Mesendoderm (in vitro differentiated cells): ENCODE measurements at regions not wholly inside any gene's neighbourhood (a gene's known extent, or its start where the extent isn't known, plus 50 kb on each side); places are given as distances from the start of the nearest gene placed in this dataset.

Experiments
- DNase-seq: peaks from one replicate; pipeline ENCODE4 v3.0.0; 2013
- H2AK5ac ChIP-seq: 2 replicates; pipeline ENCODE4 v1.6.1; 2013; ENCODE audit warnings: low read length, inconsistent platforms
- H2BK120ac ChIP-seq: 2 replicates; pipeline ENCODE4 v1.6.1; 2013; ENCODE audit warnings: low read depth, mild to moderate bottlenecking, low read length, moderate library complexity, mixed read lengths
- H2BK15ac ChIP-seq: replicated peaks from 2 replicates; pipeline ENCODE4 v1.6.1; 2013; ENCODE audit warnings: low read depth, mild to moderate bottlenecking, moderate library complexity
- H2BK5ac ChIP-seq: 2 replicates; pipeline ENCODE4 v1.6.1; 2013; ENCODE audit warnings: low read length, inconsistent platforms
- H3K18ac ChIP-seq: 2 replicates; pipeline ENCODE4 v1.6.1; 2013; ENCODE audit warnings: mild to moderate bottlenecking, low read length, mixed read lengths
- H3K23ac ChIP-seq: one replicate; pipeline ENCODE4 v1.6.1; 2013; ENCODE audit warnings: low read length
- H3K27ac ChIP-seq: 2 replicates; pipeline ENCODE4 v1.5.1; 2013; ENCODE audit warnings: low read depth, mild to moderate bottlenecking, inconsistent platforms, low read length, moderate library complexity
- H3K27me3 ChIP-seq: 2 replicates; pipeline ENCODE4 v1.6.1; 2013; ENCODE audit warnings: low read length, control low read depth, mild to moderate bottlenecking, inconsistent platforms; ENCODE audit not compliant: insufficient read depth, poor library complexity
- H3K36me3 ChIP-seq: 2 replicates; pipeline ENCODE4 v1.6.1; 2013; ENCODE audit warnings: low read length, inconsistent platforms; ENCODE audit not compliant: control insufficient read depth, insufficient read depth
- H3K4ac ChIP-seq: one replicate; pipeline ENCODE4 v1.6.1; 2013; ENCODE audit warnings: low read depth, mild to moderate bottlenecking, low read length, moderate library complexity
- H3K4me1 ChIP-seq: 2 replicates; pipeline ENCODE4 v1.6.1; 2013; ENCODE audit warnings: low read depth, low read length, inconsistent platforms; ENCODE audit not compliant: control insufficient read depth
- H3K4me2 ChIP-seq: 2 replicates; pipeline ENCODE4 v1.6.1; 2013; ENCODE audit warnings: low read length
- H3K4me3 ChIP-seq: 2 replicates; pipeline ENCODE4 v1.5.1; 2013; ENCODE audit warnings: mild to moderate bottlenecking, low read length
- H3K56ac ChIP-seq: one replicate; pipeline ENCODE4 v1.6.1; 2013; ENCODE audit warnings: low read length
- H3K79me1 ChIP-seq: 2 replicates; pipeline ENCODE4 v1.6.1; 2013; ENCODE audit warnings: low read length, inconsistent platforms
- H3K79me2 ChIP-seq: 2 replicates; pipeline ENCODE4 v1.6.1; 2013; ENCODE audit warnings: mild to moderate bottlenecking, low read length; ENCODE audit not compliant: control insufficient read depth, insufficient read depth
- H3K9ac ChIP-seq: 2 replicates; pipeline ENCODE4 v1.6.1; 2013; ENCODE audit warnings: low read length, inconsistent platforms
- H4K5ac ChIP-seq: one replicate; pipeline ENCODE4 v1.6.1; 2013; ENCODE audit warnings: low read length
- H4K8ac ChIP-seq: one replicate; pipeline ENCODE4 v1.6.1; 2013; ENCODE audit warnings: low read depth, mild to moderate bottlenecking, control low read depth, low read length, moderate library complexity
- WGBS: extraction: QIAGEN DNeasy Blood & Tissue Kit; methylation state at CpG from one replicate; pipeline ENCODE4 v1.1.7; 2013; ENCODE audit warnings: low lambda C conversion rate, missing lambda C conversion rate; ENCODE audit not compliant: insufficient coverage; ENCODE audit errors: extremely low coverage; 5-methylcytosine and 5-hydroxymethylcytosine counted together

DNA sequence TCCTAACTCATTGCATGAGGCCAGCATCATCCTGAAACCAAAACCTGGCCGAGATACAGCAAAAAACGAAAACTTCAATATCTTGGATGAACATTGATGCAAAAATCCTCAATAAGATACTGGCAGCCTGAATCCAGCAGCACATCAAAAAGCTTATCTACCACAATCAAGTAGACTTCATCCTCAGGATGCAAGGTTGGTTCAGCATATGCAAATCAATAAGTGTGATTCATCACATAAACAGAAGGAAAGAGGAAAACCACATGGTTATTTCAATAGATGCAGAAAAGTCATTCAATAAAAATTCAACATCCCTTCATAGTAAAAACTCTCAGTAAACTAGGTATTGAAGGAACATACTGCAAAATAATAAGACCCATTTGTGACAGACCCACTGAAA lies 56.5 kb upstream of the PPFIA2 start:
- no peak overlapping the region for H3K18ac ChIP-seq
- no peaks in the 10 kb centered on the region for H3K27me3 ChIP-seq
- no CpG with 5 or more reads among the region's 2 CpGs for WGBS
- H3K27ac ChIP-seq = no peak overlapping the region
- H4K8ac ChIP-seq = no peak overlapping the region
- H3K23ac ChIP-seq = no peak overlapping the region
- H3K4me2 ChIP-seq = no peak overlapping the region
- H4K5ac ChIP-seq = no peak overlapping the region
- H3K4me3 ChIP-seq = no peak overlapping the region
- H3K36me3 ChIP-seq = no peaks in the 10 kb centered on the region
- H3K4ac ChIP-seq = no peak overlapping the region
- no peak overlapping the region for H2BK5ac ChIP-seq
- H2BK120ac ChIP-seq = no peak overlapping the region
- H2AK5ac ChIP-seq = no peak overlapping the region
- no peak overlapping the region for H3K56ac ChIP-seq
- no peak overlapping the region for H2BK15ac ChIP-seq
- no peaks in the 10 kb centered on the region for H3K79me1 ChIP-seq
- H3K79me2 ChIP-seq = no peaks in the 10 kb centered on the region
- H3K9ac ChIP-seq = no peak overlapping the region
- no peak for DNase-seq
- no peaks in the 10 kb centered on the region for H3K4me1 ChIP-seq

GRCh38 chr12:81811778-81812125 lies 52.6 kb upstream of the PPFIA2 start:
- DNase-seq = no peak
- no peak overlapping the region for H2BK5ac ChIP-seq
- H2BK120ac ChIP-seq = no peak overlapping the region
- no peaks in the 10 kb centered on the region for H3K4me1 ChIP-seq
- no peaks in the 10 kb centered on the region for H3K27me3 ChIP-seq
- no peak overlapping the region for H3K4ac ChIP-seq
- no peak overlapping the region for H3K23ac ChIP-seq
- no peak overlapping the region for H2AK5ac ChIP-seq
- H3K79me2 ChIP-seq = no peaks in the 10 kb centered on the region
- WGBS = no CpG with 5 or more reads among the region's 5 CpGs
- peak overlapping the region; percentile 71 for H4K5ac ChIP-seq
- no peak overlapping the region for H3K27ac ChIP-seq
- peak overlapping the region; percentile 10 for H3K18ac ChIP-seq
- no peak overlapping the region for H3K9ac ChIP-seq
- no peak overlapping the region for H2BK15ac ChIP-seq
- H3K4me2 ChIP-seq = no peak overlapping the region
- no peaks in the 10 kb centered on the region for H3K36me3 ChIP-seq
- H4K8ac ChIP-seq = no peak overlapping the region
- H3K4me3 ChIP-seq = no peak overlapping the region
- H3K56ac ChIP-seq = no peak overlapping the region
- H3K79me1 ChIP-seq = no peaks in the 10 kb centered on the region

DNA sequence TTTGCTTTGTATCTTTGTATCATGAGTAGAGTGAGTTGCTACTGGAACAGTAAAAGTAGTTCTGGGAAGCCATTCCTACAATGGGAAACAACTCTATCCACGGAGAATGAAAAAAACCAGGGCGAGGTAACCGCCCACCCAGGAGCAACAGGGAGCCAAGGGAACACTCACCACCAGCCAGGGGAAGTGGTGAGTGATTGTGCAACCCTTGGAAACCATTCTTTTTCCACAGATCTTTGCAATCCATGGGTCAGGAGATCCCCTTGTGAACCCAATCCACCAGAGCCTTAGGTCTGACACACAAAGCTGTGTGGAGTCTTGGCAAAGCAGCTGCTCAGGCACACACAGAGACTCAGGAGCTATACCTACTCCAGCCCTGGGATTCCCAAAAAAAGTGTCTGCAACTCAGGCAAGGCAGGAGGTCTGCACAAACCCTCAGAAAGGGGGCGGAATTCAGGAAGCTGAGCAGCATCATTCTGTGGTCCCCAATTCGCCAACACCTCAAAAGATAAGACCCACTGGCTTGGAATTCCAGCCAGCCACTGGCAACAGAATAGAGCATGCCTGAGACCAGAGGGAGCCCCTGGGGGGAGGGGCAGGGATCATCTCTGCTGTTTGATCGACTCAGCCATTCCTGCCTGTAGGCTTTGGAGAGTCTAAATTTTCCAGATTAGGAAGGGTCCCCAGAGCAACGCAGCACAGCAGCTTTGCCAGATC lies 52.1 kb upstream of the PPFIA2 start:
- no peak overlapping the region for H2BK5ac ChIP-seq

GRCh38 chr12:81809829-81810595 lies 50.9 kb upstream of the PPFIA2 start:
- no peaks in the 10 kb centered on the region for H3K4me1 ChIP-seq
- no peak overlapping the region for H3K4ac ChIP-seq
- H3K79me2 ChIP-seq = no peaks in the 10 kb centered on the region
- no peak for DNase-seq
- H3K9ac ChIP-seq = no peak overlapping the region
- H2BK5ac ChIP-seq = no peak overlapping the region
- no peak overlapping the region for H2BK120ac ChIP-seq
- H3K23ac ChIP-seq = no peak overlapping the region
- no peaks in the 10 kb centered on the region for H3K36me3 ChIP-seq
- no peak overlapping the region for H4K5ac ChIP-seq
- no peaks in the 10 kb centered on the region for H3K27me3 ChIP-seq
- H3K27ac ChIP-seq = no peak overlapping the region
- H2BK15ac ChIP-seq = no peak overlapping the region
- H3K4me3 ChIP-seq = no peak overlapping the region
- no peak overlapping the region for H3K56ac ChIP-seq
- H3K79me1 ChIP-seq = no peaks in the 10 kb centered on the region
- H3K4me2 ChIP-seq = no peak overlapping the region
- H4K8ac ChIP-seq = no peak overlapping the region
- no CpG with 5 or more reads among the region's 4 CpGs for whole genome bisulfite sequencing
- no peak overlapping the region for H2AK5ac ChIP-seq
- H3K18ac ChIP-seq = no peak overlapping the region

More for the DNA sequence above, 52.1 kb upstream of the PPFIA2 start:
- H2BK15ac ChIP-seq = no peak overlapping the region
- no peaks in the 10 kb centered on the region for H3K27me3 ChIP-seq
- peak; percentile 49 for DNase-seq
- H3K56ac ChIP-seq = peak overlapping the region; percentile 7
- H3K18ac ChIP-seq = no peak overlapping the region
- H2AK5ac ChIP-seq = no peak overlapping the region
- H3K4ac ChIP-seq = no peak overlapping the region
- no peak overlapping the region for H2BK120ac ChIP-seq
- no CpG with 5 or more reads among the region's 7 CpGs for WGBS
- no peak overlapping the region for H3K9ac ChIP-seq
- H3K27ac ChIP-seq = no peak overlapping the region
- H3K23ac ChIP-seq = no peak overlapping the region
- no peaks in the 10 kb centered on the region for H3K4me1 ChIP-seq
- H4K5ac ChIP-seq = peak overlapping the region; percentile 71
- no peak overlapping the region for H3K4me3 ChIP-seq
- no peak overlapping the region for H3K4me2 ChIP-seq
- H4K8ac ChIP-seq = no peak overlapping the region
- no peaks in the 10 kb centered on the region for H3K79me1 ChIP-seq
- no peaks in the 10 kb centered on the region for H3K36me3 ChIP-seq
- H3K79me2 ChIP-seq = no peaks in the 10 kb centered on the region

GRCh38 chr12:81809113-81809777 lies 50.1 kb upstream of the PPFIA2 start:
- Histone ChIP-seq H3K36me3 (no peaks in the 10 kb centered on the region), H3K4me3 (no peak overlapping the region), H3K9ac (no peak overlapping the region), H4K5ac (no peak overlapping the region), H2BK5ac (no peak overlapping the region), H3K4me2 (no peak overlapping the region), H2AK5ac (no peak overlapping the region), H2BK120ac (no peak overlapping the region), H3K56ac (no peak overlapping the region), H3K4me1 (no peaks in the 10 kb centered on the region), H3K4ac (no peak overlapping the region), H3K18ac (no peak overlapping the region), H2BK15ac (no peak overlapping the region), H3K79me1 (no peaks in the 10 kb centered on the region), H4K8ac (no peak overlapping the region), H3K27ac (no peak overlapping the region), H3K79me2 (no peaks in the 10 kb centered on the region), H3K23ac (no peak overlapping the region), H3K27me3 (no peaks in the 10 kb centered on the region)
- WGBS = no CpG with 5 or more reads among the region's 4 CpGs
- DNase-seq = no peak
